ENCODE measurements at regions not wholly inside any gene's neighbourhood (a gene's known extent, or its start where the extent isn't known, plus 50 kb on each side); places are given as distances from the start of the nearest gene placed in this dataset.

GRCh38 chr1:209444961-209445360 lies 138.6 kb upstream of the CAMK1G start:
- Histone ChIP-seq H3K9me3 (ENCODE audit: control insufficient read depth in 2 of 3, insufficient read depth in 1 of 3, low read length in 3 of 3) (no peaks in the 10 kb centered on the region), H3K4me1 (ENCODE audit: control insufficient read depth in 2 of 3, insufficient read depth in 2 of 3, low read depth in 1 of 3, low read length in 3 of 3) (no peaks in the 10 kb centered on the region), H3K27ac (ENCODE audit: low read depth in 2 of 2, low read length in 2 of 2) (no peak overlapping the region), H3K4me3 (ENCODE audit: low read length in 3 of 3) (no peak overlapping the region), H3K36me3 (ENCODE audit: control insufficient read depth in 2 of 3, insufficient read depth in 3 of 3, low read length in 3 of 3) (no peaks in the 10 kb centered on the region), H3K9ac (ENCODE audit: low read length in 3 of 3) (no peak overlapping the region), H3K27me3 (ENCODE audit: control insufficient read depth, insufficient read depth, low read length) (no peaks in the 10 kb centered on the region)
- no peak for TF ChIP-seq CTCF (IDR thresholded peaks at IDR 0.05; ENCODE audit: borderline replicate concordance, extremely low read depth, insufficient read depth)
- FAIRE-seq (no peak), DNase-seq (no peak)
- intact Hi-C loops (cut with DNase I): no loop called here

DNA sequence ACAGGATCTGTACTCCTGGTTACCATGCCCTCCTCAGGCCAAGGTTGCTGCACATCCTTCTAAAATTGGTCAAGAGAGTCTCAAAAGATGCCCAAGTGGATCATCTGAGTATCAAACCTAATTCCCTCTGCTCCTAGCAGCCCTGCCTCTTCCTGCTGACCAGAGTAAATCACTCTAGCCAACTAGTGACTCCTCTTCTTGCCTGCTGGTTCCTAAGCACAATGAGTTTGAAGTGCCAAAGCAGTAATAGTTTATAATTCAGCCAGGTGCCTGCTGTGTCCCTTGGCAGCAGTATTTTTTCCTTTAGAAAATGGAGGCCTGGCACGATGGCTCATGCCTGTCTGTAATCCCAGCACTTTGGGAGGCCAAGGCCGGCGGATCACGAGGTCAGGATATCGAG lies 137.9 kb upstream of the CAMK1G start:
- TF ChIP-seq CTCF (IDR thresholded peaks at IDR 0.05; ENCODE audit: borderline replicate concordance, extremely low read depth, insufficient read depth): no peak
- H3K27ac ChIP-seq (ENCODE audit: low read depth in 2 of 2, low read length in 2 of 2): no peak overlapping the region
- intact Hi-C loops (cut with DNase I): no loop called here
- H3K36me3 ChIP-seq (ENCODE audit: control insufficient read depth in 2 of 3, insufficient read depth in 3 of 3, low read length in 3 of 3): no peaks in the 10 kb centered on the region
- no peak for DNase-seq
- no peak overlapping the region for H3K9ac ChIP-seq (ENCODE audit: low read length in 3 of 3)
- H3K9me3 ChIP-seq (ENCODE audit: control insufficient read depth in 2 of 3, insufficient read depth in 1 of 3, low read length in 3 of 3): no peaks in the 10 kb centered on the region
- no peaks in the 10 kb centered on the region for H3K27me3 ChIP-seq (ENCODE audit: control insufficient read depth, insufficient read depth, low read length)
- no peak for FAIRE-seq
- no peak overlapping the region for H3K4me3 ChIP-seq (ENCODE audit: low read length in 3 of 3)
- H3K4me1 ChIP-seq (ENCODE audit: control insufficient read depth in 2 of 3, insufficient read depth in 2 of 3, low read depth in 1 of 3, low read length in 3 of 3): no peaks in the 10 kb centered on the region

GRCh38 chr1:209446356-209446755 lies 137.2 kb upstream of the CAMK1G start:
- Histone ChIP-seq H3K4me1 (ENCODE audit: control insufficient read depth in 2 of 3, insufficient read depth in 2 of 3, low read depth in 1 of 3, low read length in 3 of 3) (no peaks in the 10 kb centered on the region), H3K36me3 (ENCODE audit: control insufficient read depth in 2 of 3, insufficient read depth in 3 of 3, low read length in 3 of 3) (no peaks in the 10 kb centered on the region), H3K9me3 (ENCODE audit: control insufficient read depth in 2 of 3, insufficient read depth in 1 of 3, low read length in 3 of 3) (no peaks in the 10 kb centered on the region), H3K4me3 (ENCODE audit: low read length in 3 of 3) (no peak overlapping the region), H3K27ac (ENCODE audit: low read depth in 2 of 2, low read length in 2 of 2) (no peak overlapping the region), H3K27me3 (ENCODE audit: control insufficient read depth, insufficient read depth, low read length) (no peaks in the 10 kb centered on the region), H3K9ac (ENCODE audit: low read length in 3 of 3) (no peak overlapping the region)
- DNase-seq (no peak), FAIRE-seq (no peak)
- intact Hi-C loops (cut with DNase I): no loop called here
- TF ChIP-seq CTCF (IDR thresholded peaks at IDR 0.05; ENCODE audit: borderline replicate concordance, extremely low read depth, insufficient read depth): no peak

DNA sequence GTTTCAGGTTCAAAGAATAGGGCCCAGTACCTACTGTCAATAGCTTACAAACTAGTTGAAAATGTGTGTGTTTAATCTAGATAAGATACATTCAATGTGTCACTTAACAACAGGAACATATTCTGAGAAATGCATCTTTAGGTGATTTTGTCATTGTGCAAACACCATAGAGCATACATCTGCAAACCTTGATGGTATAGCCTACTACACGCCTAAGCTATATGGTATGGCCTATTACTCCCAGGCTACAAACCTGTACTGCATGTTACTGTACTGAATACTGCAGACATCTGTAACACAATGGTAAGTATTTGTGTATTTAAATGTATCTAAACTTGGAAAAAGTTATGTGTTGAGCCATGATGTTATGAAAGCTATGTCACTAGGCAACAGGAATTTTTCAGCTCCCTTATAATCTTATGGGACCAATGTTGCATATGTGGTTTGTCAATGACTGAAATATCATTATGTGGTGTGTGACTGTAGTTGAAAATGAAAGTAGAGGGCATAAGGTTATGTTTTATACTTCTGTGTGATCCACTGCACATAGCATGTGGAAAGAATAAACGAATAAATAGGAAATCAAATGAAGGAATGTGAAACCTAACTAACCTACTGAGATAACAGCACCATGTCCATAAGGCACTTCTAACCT lies 129.0 kb upstream of the CAMK1G start:
- no peaks in the 10 kb centered on the region for H3K4me1 ChIP-seq (ENCODE audit: control insufficient read depth in 2 of 3, insufficient read depth in 2 of 3, low read depth in 1 of 3, low read length in 3 of 3)
- intact Hi-C loops (cut with DNase I): no loop called here
- H3K9me3 ChIP-seq (ENCODE audit: control insufficient read depth in 2 of 3, insufficient read depth in 1 of 3, low read length in 3 of 3): no peaks in the 10 kb centered on the region
- H3K27ac ChIP-seq (ENCODE audit: low read depth in 2 of 2, low read length in 2 of 2): no peak overlapping the region
- no peak overlapping the region for H3K9ac ChIP-seq (ENCODE audit: low read length in 3 of 3)
- DNase-seq (no peak), FAIRE-seq (no peak)
- H3K4me3 ChIP-seq (ENCODE audit: low read length in 3 of 3): no peak overlapping the region
- H3K27me3 ChIP-seq (ENCODE audit: control insufficient read depth, insufficient read depth, low read length): no peaks in the 10 kb centered on the region
- TF ChIP-seq CTCF (IDR thresholded peaks at IDR 0.05; ENCODE audit: borderline replicate concordance, extremely low read depth, insufficient read depth): no peak
- H3K36me3 ChIP-seq (ENCODE audit: control insufficient read depth in 2 of 3, insufficient read depth in 3 of 3, low read length in 3 of 3): no peaks in the 10 kb centered on the region
